CD14-positive monocyte (primary cell): ENCODE measurements at regions not wholly inside any gene's neighbourhood (a gene's known extent, or its start where the extent isn't known, plus 50 kb on each side); places are given as distances from the start of the nearest gene placed in this dataset.

ENCODE experiments used
- DNase-seq, 3 donors: peaks; one replicate each; pipeline ENCODE4 v3.0.0-alpha.2; 2011 to 2022
- H2AFZ ChIP-seq: 2 replicates; pipeline ENCODE4 v1.6.0; 2012; ENCODE audit warnings: mild to moderate bottlenecking, low read depth, low read length, inconsistent platforms; ENCODE audit not compliant: insufficient read depth, poor library complexity, severe bottlenecking
- H3K27ac ChIP-seq, 2 donors: 1 replicate in 1 of 2; 2 replicates in 1 of 2; pipeline ENCODE4 v1.5.1; 2012 to 2013; ENCODE audit warnings: low read length in 2 of 2, control low read depth in 1 of 2, inconsistent platforms in 1 of 2, low read depth in 1 of 2, mild to moderate bottlenecking in 1 of 2
- H3K27me3 ChIP-seq, 2 donors: one replicate each; pipeline versions ENCODE4 v1.6.0 to v1.6.1; 2011 to 2013; ENCODE audit warnings: low read length in 2 of 2; ENCODE audit not compliant: control insufficient read depth in 2 of 2, insufficient read depth in 2 of 2
- H3K36me3 ChIP-seq, 2 donors: replicated peaks in 1 of 2; 1 replicate in 1 of 2; 2 replicates in 1 of 2; pipeline versions ENCODE4 v1.5.1 to v1.6.1; 2012 to 2013; ENCODE audit warnings: low read length in 2 of 2, control low read depth in 1 of 2, inconsistent platforms in 1 of 2, mild to moderate bottlenecking in 1 of 2; ENCODE audit not compliant: insufficient read depth in 2 of 2, control insufficient read depth in 1 of 2
- H3K4me1 ChIP-seq, 2 donors: 1 replicate in 1 of 2; 2 replicates in 1 of 2; pipeline versions ENCODE4 v1.5.1 to v1.6.1; 2012 to 2013; ENCODE audit warnings: low read length in 2 of 2, control low read depth in 1 of 2, inconsistent platforms in 1 of 2, mild to moderate bottlenecking in 1 of 2, moderate library complexity in 1 of 2; ENCODE audit not compliant: insufficient read depth in 2 of 2, control insufficient read depth in 1 of 2
- H3K4me2 ChIP-seq: replicated peaks from 2 replicates; pipeline ENCODE3; 2012; ENCODE audit warnings: low read length, moderate library complexity, mild to moderate bottlenecking; ENCODE audit not compliant: poor library complexity, severe bottlenecking; ENCODE audit errors: extremely low read depth
- H3K4me3 ChIP-seq, 3 experiments: fragments of 200-600 bp in 1 of 3; sonication (generic) in 1 of 3; replicated peaks in 1 of 3; 1 replicate in 2 of 3; 2 replicates in 1 of 3; pipeline ENCODE4 v1.5.1; 2011 to 2013; ENCODE audit warnings: low read length in 3 of 3, mild to moderate bottlenecking in 3 of 3, control low read depth in 2 of 3, low read depth in 2 of 3, inconsistent platforms in 1 of 3, moderate library complexity in 1 of 3
- H3K79me2 ChIP-seq: 2 replicates; pipeline ENCODE4 v1.6.0; 2012; ENCODE audit warnings: mild to moderate bottlenecking, control low read depth, inconsistent platforms, low read length, moderate library complexity; ENCODE audit not compliant: insufficient read depth
- H3K9ac ChIP-seq: 2 replicates; pipeline ENCODE4 v1.6.0; 2017; ENCODE audit warnings: low read length, mild to moderate bottlenecking; ENCODE audit not compliant: insufficient read depth, poor library complexity, severe bottlenecking
- H3K9me3 ChIP-seq, 2 donors: replicated peaks in 1 of 2; 1 replicate in 1 of 2; 2 replicates in 1 of 2; pipeline versions ENCODE4 v1.5.1 to v1.6.1; 2012 to 2013; ENCODE audit warnings: low read length in 2 of 2, control low read depth in 1 of 2; ENCODE audit not compliant: control insufficient read depth in 1 of 2, insufficient read depth in 1 of 2
- H4K20me1 ChIP-seq: 2 replicates; pipeline ENCODE4 v1.6.0; 2012; ENCODE audit warnings: mild to moderate bottlenecking, low read length, control low read depth, moderate library complexity; ENCODE audit not compliant: insufficient read depth
- H3K27ac Mint-ChIP-seq, 7 donors: one replicate each; pipeline ENCODE4 v1.8.0; 2020; ENCODE audit warnings: mild to moderate bottlenecking in 7 of 7, mixed read lengths in 7 of 7, moderate library complexity in 6 of 7, inconsistent platforms in 2 of 7
- H3K27me3 Mint-ChIP-seq, 3 donors: one replicate each; pipeline ENCODE4 v1.8.0; 2021 to 2022; ENCODE audit warnings: low read depth in 3 of 3, mild to moderate bottlenecking in 3 of 3, mixed read lengths in 3 of 3, moderate library complexity in 3 of 3, inconsistent platforms in 1 of 3
- H3K36me3 Mint-ChIP-seq, 2 donors: one replicate each; pipeline ENCODE4 v1.8.0; 2020; ENCODE audit warnings: mixed read lengths in 2 of 2, inconsistent platforms in 1 of 2, mild to moderate bottlenecking in 1 of 2
- H3K4me1 Mint-ChIP-seq: one replicate; pipeline ENCODE4 v1.8.0; 2020; ENCODE audit warnings: mild to moderate bottlenecking, mixed read lengths
- H3K4me3 Mint-ChIP-seq, 2 donors: one replicate each; pipeline ENCODE4 v1.8.0; 2020; ENCODE audit warnings: mild to moderate bottlenecking in 2 of 2, mixed read lengths in 2 of 2, moderate library complexity in 1 of 2
- H3K9me3 Mint-ChIP-seq, 7 donors: one replicate each; pipeline ENCODE4 v1.8.0; 2020 to 2022; ENCODE audit warnings: mixed read lengths in 7 of 7, mild to moderate bottlenecking in 6 of 7, moderate library complexity in 6 of 7, inconsistent platforms in 2 of 7
- WGBS: methylation state at CpG from one replicate; pipeline ENCODE4 v1.1.5; 2013; ENCODE audit warnings: missing lambda C conversion rate; ENCODE audit not compliant: insufficient coverage; 5-methylcytosine and 5-hydroxymethylcytosine counted together
- intact Hi-C, 2 donors: fragments of 100-400 bp; cut with micrococcal nuclease; formaldehyde crosslinking; loops; one replicate each; pipeline versions ENCODE4 v1.15.0 to v1.15.1; 2023
- TF ChIP-seq, protein P1 (sequence below): fragments of 200-600 bp; IDR thresholded peaks from one replicate; pipeline ENCODE4 v1.8.0; 2022; ENCODE audit warnings: antibody characterized with exemption, mild to moderate bottlenecking

GRCh38 chr1:190560161-190560681, 82.6 kb upstream of the BRINP3 start:
- no peak for DNase-seq
- H3K4me2 ChIP-seq: no peak overlapping the region
- Mint-ChIP-seq H3K4me3 (no peak overlapping the region), H3K36me3 (no peaks in the 10 kb centered on the region), H3K27ac (no peak overlapping the region), H3K9me3 (peaks cover 2 to 12% (median 4%) of the 10 kb centered on the region in 7 donors), H3K4me1 (no peaks in the 10 kb centered on the region), H3K27me3 (no peaks in the 10 kb centered on the region)
- TF ChIP-seq, protein P1, sequence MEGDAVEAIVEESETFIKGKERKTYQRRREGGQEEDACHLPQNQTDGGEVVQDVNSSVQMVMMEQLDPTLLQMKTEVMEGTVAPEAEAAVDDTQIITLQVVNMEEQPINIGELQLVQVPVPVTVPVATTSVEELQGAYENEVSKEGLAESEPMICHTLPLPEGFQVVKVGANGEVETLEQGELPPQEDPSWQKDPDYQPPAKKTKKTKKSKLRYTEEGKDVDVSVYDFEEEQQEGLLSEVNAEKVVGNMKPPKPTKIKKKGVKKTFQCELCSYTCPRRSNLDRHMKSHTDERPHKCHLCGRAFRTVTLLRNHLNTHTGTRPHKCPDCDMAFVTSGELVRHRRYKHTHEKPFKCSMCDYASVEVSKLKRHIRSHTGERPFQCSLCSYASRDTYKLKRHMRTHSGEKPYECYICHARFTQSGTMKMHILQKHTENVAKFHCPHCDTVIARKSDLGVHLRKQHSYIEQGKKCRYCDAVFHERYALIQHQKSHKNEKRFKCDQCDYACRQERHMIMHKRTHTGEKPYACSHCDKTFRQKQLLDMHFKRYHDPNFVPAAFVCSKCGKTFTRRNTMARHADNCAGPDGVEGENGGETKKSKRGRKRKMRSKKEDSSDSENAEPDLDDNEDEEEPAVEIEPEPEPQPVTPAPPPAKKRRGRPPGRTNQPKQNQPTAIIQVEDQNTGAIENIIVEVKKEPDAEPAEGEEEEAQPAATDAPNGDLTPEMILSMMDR: no peak
- H3K4me3 ChIP-seq: no peak overlapping the region
- no peak overlapping the region for H3K27ac ChIP-seq
- WGBS: no CpG with 5 or more reads among the region's 1 CpG
- H3K27me3 ChIP-seq: no peaks in the 10 kb centered on the region
- no peaks in the 10 kb centered on the region for H3K36me3 ChIP-seq
- H3K9ac ChIP-seq: no peak overlapping the region
- intact Hi-C loops: no loop called here
- no peaks in the 10 kb centered on the region for H4K20me1 ChIP-seq
- H3K4me1 ChIP-seq: no peaks in the 10 kb centered on the region
- no peaks in the 10 kb centered on the region for H3K79me2 ChIP-seq
- H3K9me3 ChIP-seq: peaks cover 8 to 12% of the 10 kb centered on the region in 2 donors
- H2AFZ ChIP-seq: no peak overlapping the region

GRCh38 chr1:190563230-190563629, 85.6 kb upstream of the BRINP3 start:
- Mint-ChIP-seq H3K27me3 (peaks cover 0 to 2% (median 0%) of the 10 kb centered on the region in 3 donors), H3K4me1 (no peaks in the 10 kb centered on the region), H3K27ac (peak overlapping the region in 1 of 7 donors; percentile 13), H3K36me3 (no peaks in the 10 kb centered on the region), H3K9me3 (peaks cover 0 to 9% (median 3%) of the 10 kb centered on the region in 7 donors), H3K4me3 (no peak overlapping the region)
- Histone ChIP-seq H4K20me1 (no peaks in the 10 kb centered on the region), H3K4me1 (no peaks in the 10 kb centered on the region), H3K4me2 (no peak overlapping the region), H3K27ac (no peak overlapping the region), H3K9ac (no peak overlapping the region), H3K36me3 (no peaks in the 10 kb centered on the region), H3K27me3 (no peaks in the 10 kb centered on the region), H2AFZ (no peak overlapping the region), H3K79me2 (no peaks in the 10 kb centered on the region), H3K4me3 (no peak overlapping the region), H3K9me3 (peaks cover 8 to 14% of the 10 kb centered on the region in 2 donors)
- 91% methylated on average over 8 of the region's 9 CpGs for WGBS
- TF ChIP-seq, protein P1: no peak
- intact Hi-C loops: no loop called here
- no peak for DNase-seq
